Endometrium (tissue), 2 donors: ENCODE measurements at regions not wholly inside any gene's neighbourhood (a gene's known extent, or its start where the extent isn't known, plus 50 kb on each side); places are given as distances from the start of the nearest gene placed in this dataset.

Experiments used
- FAIRE-seq: peaks from 2 replicates; lab custom pipeline; 2012; peaks lifted over from hg19 to GRCh38; lab: Jason Lieb, UNC
- donor health status: control.
- donor health status: control.

DNA sequence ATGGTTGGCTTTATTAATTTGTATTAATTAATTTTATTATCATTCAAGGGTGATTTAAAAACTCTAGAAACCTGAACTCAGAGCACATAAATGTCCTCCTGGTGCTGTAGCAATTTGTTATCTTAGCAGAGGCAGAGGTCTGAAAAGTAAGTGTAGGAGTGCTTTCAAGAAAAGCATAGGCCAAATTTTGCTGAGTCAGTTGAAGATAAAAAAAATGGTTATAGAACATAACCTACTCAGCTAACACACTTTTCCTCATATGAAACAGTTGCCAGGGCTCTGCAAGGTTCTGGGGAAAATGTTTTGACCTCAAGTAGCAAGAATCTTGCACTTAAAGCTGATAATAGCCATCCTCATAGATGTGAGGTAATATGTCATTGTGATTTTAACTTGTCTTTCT lies 53.5 kb upstream of the CHODL start:
- FAIRE-seq = no peak

- no peak for FAIRE-seq
These were observed 66.1 kb upstream of the CHODL start for GRCh38 chr21:18178509-18178908.

GRCh38 chr21:18174370-18174769 lies 70.3 kb upstream of the CHODL start:
- no peak for FAIRE-seq

DNA sequence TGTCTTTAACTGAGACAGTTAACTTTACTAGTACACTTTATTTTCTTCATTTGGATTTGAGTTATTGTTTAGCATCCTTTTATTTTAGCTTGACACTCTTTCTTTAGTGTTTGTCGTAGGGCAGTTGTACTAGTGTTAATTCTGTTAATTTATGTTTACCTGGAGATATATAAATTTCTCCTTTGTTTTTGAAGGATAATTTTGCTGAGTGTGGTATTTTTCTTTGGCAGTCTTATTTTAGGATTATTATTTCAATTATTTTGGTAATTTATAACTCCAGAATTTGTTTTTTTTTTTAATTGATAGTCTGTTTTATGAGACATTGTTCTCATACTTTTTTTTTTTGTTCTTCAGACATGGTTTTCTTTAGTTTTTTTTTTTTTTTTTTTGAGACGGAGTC lies 73.8 kb upstream of the CHODL start:
- no peak for FAIRE-seq

- FAIRE-seq = no peak
These were observed 74.4 kb upstream of the CHODL start for GRCh38 chr21:18170221-18170620.

- no peak for FAIRE-seq
These were observed 76.5 kb upstream of the CHODL start for GRCh38 chr21:18168108-18168507.

DNA sequence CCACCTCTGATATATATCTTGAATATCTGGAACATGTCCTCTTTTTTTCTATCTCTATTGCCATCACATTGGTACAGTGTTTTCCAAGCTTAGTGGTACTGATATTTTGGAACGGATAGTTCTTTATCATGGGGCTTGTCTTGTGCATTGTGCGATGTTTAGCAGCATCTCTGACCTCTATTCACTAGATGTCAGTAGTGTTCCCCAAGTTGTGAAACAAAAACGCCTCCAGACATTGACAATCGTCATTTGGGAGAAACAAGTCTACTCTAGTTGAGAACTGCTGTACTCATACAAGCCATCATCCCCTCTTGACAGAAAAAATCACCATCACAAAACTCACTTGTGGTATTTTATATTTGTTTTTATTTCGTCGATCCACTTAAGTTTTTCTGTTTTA lies 79.7 kb upstream of the CHODL start:
- FAIRE-seq = no peak

DNA sequence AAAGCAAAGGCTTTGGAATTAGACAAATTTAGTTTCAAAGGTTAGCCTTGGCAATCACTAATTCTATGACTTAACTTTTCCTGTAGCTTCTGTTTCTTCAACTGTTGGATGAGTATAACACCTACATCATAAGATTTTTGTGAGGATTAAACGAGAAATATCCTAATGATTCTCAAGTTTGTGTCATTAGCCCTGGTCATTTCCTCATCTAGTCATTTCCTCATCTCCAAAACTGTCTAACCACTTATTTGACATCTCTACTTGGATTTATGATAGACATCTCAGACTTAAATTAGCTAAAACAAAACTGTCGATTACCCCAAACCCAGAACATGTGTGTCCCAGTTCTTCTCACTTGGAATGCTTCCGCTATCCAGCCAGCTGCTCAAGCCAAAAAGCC lies 80.2 kb upstream of the CHODL start:
- FAIRE-seq = no peak

DNA sequence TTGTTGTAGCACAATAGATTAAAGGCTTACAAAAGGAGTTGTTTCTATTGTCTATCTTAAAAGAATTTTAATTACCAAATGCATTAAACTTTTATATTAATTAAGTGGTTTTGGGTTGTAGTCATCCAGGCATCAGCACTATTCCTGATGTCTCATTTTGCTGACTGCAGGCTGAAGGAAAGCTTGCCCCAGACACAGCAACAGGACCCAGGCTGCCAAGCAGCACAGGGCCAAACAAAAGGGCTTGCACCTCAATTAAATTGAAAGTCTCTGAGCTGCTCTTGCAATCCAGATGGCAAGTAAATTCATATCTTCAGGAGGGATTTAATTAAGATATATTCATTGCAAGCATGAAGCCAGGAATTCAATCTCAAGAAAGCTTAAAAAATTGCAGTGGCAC lies 80.7 kb upstream of the CHODL start:
- FAIRE-seq = no peak

- no peak for FAIRE-seq
These were observed 82.8 kb upstream of the CHODL start for GRCh38 chr21:18161841-18162240.

DNA sequence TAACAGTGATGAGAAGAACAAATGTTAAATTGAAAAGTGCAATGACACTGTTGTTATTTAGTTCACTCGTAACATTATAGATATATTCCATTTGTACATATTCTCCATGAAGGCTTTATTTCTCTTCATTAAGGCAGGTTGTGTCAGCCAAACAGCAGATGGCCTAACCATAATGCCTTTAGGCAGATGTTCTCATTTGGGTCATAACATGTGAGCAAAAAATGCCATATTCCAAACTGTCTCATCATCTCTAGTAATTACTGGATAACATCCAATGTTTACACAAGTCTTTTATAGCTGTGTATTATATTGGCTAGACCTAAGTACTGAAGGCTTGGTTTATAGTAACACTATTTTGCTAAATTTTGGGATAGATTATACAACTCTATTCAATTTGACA lies 87.2 kb upstream of the CHODL start:
- no peak for FAIRE-seq

- FAIRE-seq = no peak
These were observed 89.0 kb upstream of the CHODL start for GRCh38 chr21:18155508-18156193.

DNA sequence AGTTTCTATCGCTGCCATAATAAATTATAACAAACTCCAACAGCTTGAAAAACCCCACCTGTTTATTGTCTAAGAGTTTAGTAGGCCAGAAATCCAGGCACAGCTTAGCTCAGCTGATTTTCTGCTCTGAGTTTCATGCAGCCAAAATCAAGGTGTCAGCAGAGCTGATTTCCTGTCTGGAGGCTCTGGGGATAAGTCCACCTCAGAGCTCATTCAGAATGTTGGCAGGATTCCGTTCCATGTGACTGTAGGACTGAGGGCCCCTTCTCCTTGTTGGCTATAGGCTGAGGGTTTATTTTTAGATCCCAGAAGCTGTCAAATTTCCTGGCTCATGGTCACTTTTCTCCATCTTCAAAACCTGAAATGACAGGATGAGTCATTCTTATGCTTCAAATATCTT lies 91.6 kb upstream of the CHODL start:
- no peak for FAIRE-seq

DNA sequence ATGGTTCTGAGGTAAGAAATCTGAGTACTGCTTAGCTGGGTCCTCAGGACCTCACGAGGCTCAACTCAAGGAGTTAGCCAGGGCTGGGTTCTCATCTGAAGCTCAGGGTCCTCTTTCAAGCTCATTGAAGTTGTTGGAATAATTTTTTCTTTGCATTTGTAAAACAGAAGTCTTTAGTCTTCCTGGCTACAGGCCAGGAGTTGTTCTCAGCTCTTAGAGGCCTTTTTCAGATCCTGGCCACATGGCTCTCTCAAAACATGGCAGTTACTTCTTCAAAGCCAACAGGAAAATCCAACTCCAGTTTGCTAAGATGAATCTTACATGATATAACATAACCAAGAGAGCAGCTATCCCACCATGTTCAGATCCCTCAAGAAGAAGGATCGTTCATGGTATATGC lies 92.3 kb upstream of the CHODL start:
- FAIRE-seq = no peak

DNA sequence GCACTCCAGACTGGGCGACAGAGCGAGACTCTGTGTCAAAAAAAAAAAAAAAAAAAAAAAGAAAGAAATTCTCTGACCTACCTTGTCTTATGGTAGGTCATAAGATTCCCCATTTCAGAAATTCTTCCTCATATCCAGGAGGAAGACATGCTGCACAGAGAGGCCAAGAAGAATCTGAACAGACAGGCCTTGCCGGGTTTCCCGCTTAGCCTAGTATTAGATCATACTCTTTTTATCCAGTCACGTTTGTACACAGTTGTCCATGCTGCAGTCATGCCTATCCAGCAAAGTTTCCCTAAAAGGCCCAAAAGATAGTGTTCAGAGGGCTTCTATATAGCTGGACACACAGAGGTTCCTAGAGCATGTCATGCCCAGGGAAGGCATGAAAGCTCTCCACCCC lies 93.6 kb upstream of the CHODL start:
- no peak for FAIRE-seq

DNA sequence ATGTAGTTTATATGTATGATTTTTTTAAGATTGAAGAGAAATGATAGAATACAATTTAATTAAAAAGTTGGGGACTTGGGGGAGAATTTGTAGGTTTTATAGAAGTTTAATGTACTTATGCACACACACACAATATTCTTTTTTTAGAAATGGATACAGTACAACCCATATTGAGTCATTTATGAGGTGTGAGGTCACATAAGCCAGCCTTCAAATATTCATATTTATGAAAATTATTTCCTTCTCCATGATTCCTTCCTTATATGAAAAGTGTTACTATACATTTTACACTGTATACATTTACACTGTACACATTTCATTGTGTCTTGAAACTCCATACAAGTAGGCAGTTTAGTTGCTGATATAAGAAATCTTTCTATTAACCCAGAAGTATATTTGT lies 96.2 kb upstream of the CHODL start:
- FAIRE-seq = no peak

- FAIRE-seq = no peak
These were observed 97.0 kb upstream of the CHODL start for GRCh38 chr21:18147678-18148077.

DNA sequence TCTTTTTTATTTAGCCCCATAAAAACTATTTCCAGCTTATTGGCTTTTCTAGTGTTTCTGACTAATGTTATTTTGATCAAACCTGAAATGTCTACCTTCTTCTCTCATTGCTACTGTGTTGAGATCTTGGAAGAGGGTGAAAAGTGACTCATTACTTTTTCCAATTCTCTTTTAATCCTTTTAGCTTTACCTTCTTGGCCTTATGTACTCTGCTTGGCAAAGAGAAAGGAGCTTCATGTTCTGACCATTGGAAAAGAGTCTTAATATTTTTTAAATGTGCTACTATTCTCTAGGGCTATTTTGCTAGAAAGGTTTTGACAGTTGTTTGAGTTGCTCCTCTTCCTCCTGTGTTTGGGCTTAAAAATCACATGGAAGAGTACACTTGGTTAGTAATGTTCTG lies 97.8 kb upstream of the CHODL start:
- no peak for FAIRE-seq

DNA sequence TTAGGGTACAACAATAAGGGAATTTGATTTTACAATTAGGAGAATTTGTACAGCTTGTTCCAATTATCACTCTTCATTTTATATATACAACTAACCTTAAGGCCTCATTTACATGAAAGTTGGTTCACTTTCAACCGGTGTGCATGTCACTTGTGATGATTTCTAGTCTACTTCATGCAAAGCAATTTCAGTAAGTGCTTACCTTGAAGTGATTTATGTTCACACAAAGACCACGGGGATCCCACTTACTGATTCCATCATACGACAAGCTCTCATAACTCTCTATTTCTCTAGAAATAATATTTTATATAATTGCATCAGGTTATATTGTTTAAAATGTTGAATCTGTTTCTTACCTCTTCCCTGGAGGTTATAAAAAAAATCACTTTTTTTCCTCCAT lies 100.3 kb upstream of the CHODL start:
- FAIRE-seq = no peak

GRCh38 chr21:18142655-18143054 lies 102.0 kb upstream of the CHODL start:
- FAIRE-seq = no peak

DNA sequence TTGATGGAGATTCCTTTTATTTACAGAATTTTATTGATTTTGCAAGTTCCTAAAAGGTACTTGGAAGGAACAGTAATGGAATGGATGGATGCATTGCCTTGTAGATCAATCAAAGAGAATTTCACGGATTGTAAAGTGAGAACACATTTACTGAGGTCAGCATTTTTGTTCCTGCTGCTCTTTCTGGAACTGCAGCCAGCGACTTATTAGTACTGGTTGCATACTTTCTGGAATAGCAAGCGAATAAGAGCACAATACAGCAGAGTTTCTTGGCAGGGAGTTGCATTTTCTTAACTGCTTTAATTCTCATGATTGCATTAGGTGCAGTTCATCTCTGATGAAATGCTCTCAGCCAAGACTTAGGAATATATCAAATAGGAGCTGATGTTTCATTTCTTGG lies 106.1 kb upstream of the CHODL start:
- FAIRE-seq = no peak

- no peak for FAIRE-seq
These were observed 115.1 kb upstream of the CHODL start for GRCh38 chr21:18129526-18129925.

DNA sequence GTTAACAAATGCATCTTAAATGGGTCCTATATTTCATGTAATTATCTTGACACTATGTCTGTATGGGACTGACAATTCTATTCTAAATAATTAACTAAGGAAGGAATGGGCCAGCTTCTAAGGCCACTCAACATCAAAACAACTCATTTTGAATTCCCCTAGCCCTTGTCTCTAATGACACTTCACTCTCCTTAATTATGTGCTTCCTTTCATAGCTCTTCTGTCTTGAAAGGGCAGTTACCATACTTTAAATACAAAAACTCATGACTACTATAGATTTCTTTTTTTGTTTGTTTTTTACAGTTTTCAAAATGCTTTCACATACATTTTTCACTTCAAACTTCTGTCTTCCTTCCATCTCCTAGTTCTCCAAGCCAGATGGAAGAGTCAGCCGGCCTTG lies 126.1 kb upstream of the CHODL start:
- FAIRE-seq = no peak

- FAIRE-seq = no peak
These were observed 127.5 kb upstream of the CHODL start for GRCh38 chr21:18117176-18117575.

DNA sequence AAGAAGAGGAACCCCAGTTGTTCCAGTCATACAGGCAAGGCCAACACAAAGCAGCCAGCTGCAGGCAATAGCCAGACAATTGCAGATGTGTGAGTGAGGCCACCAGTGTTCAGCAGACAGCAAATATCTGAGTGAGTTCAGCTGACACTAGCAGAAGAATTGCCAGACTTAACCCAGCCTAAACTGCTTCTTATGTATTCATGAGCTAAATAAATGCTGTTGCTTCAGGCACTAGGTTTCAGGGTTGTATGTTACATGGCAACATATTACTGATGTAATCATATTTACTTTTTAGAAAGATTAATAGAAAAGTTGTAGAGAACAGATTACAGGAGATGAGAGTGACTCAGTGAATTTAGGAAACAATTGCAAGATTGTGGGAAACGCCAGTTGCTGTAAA lies 129.8 kb upstream of the CHODL start:
- no peak for FAIRE-seq
